Ovary (tissue), 7 donors: ENCODE measurements at regions not wholly inside any gene's neighbourhood (a gene's known extent, or its start where the extent isn't known, plus 50 kb on each side); places are given as distances from the start of the nearest gene placed in this dataset.

Experiments
- DNase-seq, 5 donors: peaks; one replicate each; pipeline ENCODE4 v3.0.0-alpha.2; 2019 to 2020
- H3K27ac ChIP-seq, 2 donors: fragments of 200-600 bp; one replicate each; pipeline versions ENCODE4 v1.5.1 to v1.8.0; 2019 to 2022
- H3K27me3 ChIP-seq: fragments of 200-600 bp; one replicate; pipeline ENCODE4 v1.8.0; 2022
- H3K36me3 ChIP-seq: fragments of 200-600 bp; sonication (generic); one replicate; pipeline ENCODE4 v1.5.1; 2019
- H3K4me1 ChIP-seq: one replicate; pipeline ENCODE4 v1.8.1; 2013; ENCODE audit warnings: mild to moderate bottlenecking, moderate library complexity; ENCODE audit not compliant: insufficient read depth
- H3K4me3 ChIP-seq: fragments of 200-600 bp; sonication (generic); one replicate; pipeline ENCODE4 v1.5.1; 2017
- H3K9me3 ChIP-seq, 2 donors: fragments of 200-600 bp in 1 of 2; sonication (generic) in 1 of 2; one replicate each; pipeline versions ENCODE4 v1.5.1 to v1.8.1; 2013 to 2019; ENCODE audit warnings: mild to moderate bottlenecking in 1 of 2, moderate library complexity in 1 of 2
- CTCF ChIP-seq, 3 donors: fragments of 450-650 bp in 2 of 3; fragments of 200-600 bp in 1 of 3; IDR thresholded peaks; one replicate each; pipeline versions ENCODE4 v1.5.1 to v1.8.0; 2016 to 2022; ENCODE audit warnings: antibody characterized with exemption in 3 of 3, mild to moderate bottlenecking in 1 of 3
- EP300 ChIP-seq: sonication (generic); formaldehyde crosslinking; IDR thresholded peaks from one replicate; pipeline ENCODE4 v1.6.1; 2017; ENCODE audit warnings: antibody characterized with exemption
- POLR2A ChIP-seq: fragments of 450-650 bp; IDR thresholded peaks from one replicate; pipeline ENCODE4 v1.6.1; 2017; ENCODE audit warnings: antibody characterized with exemption, mild to moderate bottlenecking, moderate library complexity
- WGBS, 3 donors: extraction: QIAGEN DNeasy Blood & Tissue Kit in 1 of 3; methylation state at CpG; one replicate each; pipeline versions ENCODE4 v1.1.5 to v1.1.7; 2013 to 2017; 5-methylcytosine and 5-hydroxymethylcytosine counted together
- intact Hi-C, 4 donors: fragments of 100-400 bp; cut with DNase I; formaldehyde crosslinking; loops; one replicate each; pipeline versions ENCODE4 v1.11.0 to v1.15.1; 2022 to 2023
- donor health status: DM: no; HTN: no; CAD: no; lungs with moderate emphysema.
- donor health status: DM: no; HTN: no; CAD: no.
- donor health status: Bipolar disorder and iron deficiency.
- donor health status: DM: no; HTN: no; CAD: no.
- donor health status: DM: yes; HTN: yes; CAD: no.

- no peak for TF ChIP-seq CTCF (IDR thresholded peaks at IDR 0.05)
- TF ChIP-seq EP300, result no peak
- TF ChIP-seq POLR2A, result no peak
- Histone ChIP-seq H3K9me3 (no peaks in the 10 kb centered on the region), H3K4me3 (no peak overlapping the region), H3K4me1 (no peaks in the 10 kb centered on the region), H3K36me3 (no peaks in the 10 kb centered on the region), H3K27ac (no peak overlapping the region), H3K27me3 (no peaks in the 10 kb centered on the region)
- no peak for DNase-seq
- intact Hi-C loops, result no loop called here
Observed at GRCh38 chr18:61064911-61065310, 268.3 kb upstream of the CDH20 start.

GRCh38 chr18:61076986-61077385 lies 256.2 kb upstream of the CDH20 start:
- intact Hi-C loops, result no loop called here
- DNase-seq, result no peak
- H3K4me3 ChIP-seq, result no peak overlapping the region

GRCh38 chr18:61079714-61080113 lies 253.5 kb upstream of the CDH20 start:
- DNase-seq, result no peak
- Histone ChIP-seq H3K9me3 (no peaks in the 10 kb centered on the region), H3K4me1 (no peaks in the 10 kb centered on the region), H3K4me3 (no peak overlapping the region), H3K36me3 (no peaks in the 10 kb centered on the region), H3K27me3 (no peaks in the 10 kb centered on the region), H3K27ac (no peak overlapping the region)
- WGBS, 3 donors, result 82 to 89% (median 85%) methylated on average over 3 of the region's 3 CpGs
- TF ChIP-seq POLR2A, result no peak
- no peak for TF ChIP-seq EP300
- no peak for TF ChIP-seq CTCF (IDR thresholded peaks at IDR 0.05)
- intact Hi-C loops, result no loop called here

More at GRCh38 chr18:61076986-61077385, 256.2 kb upstream of the CDH20 start:
- Histone ChIP-seq H3K27me3 (no peaks in the 10 kb centered on the region), H3K27ac (no peak overlapping the region), H3K9me3 (no peaks in the 10 kb centered on the region), H3K4me1 (no peaks in the 10 kb centered on the region), H3K36me3 (no peaks in the 10 kb centered on the region)
- TF ChIP-seq POLR2A, result no peak
- no peak for TF ChIP-seq EP300
- TF ChIP-seq CTCF (IDR thresholded peaks at IDR 0.05), result no peak
- 24 to 47% (median 31%) methylated on average over 2 of the region's 2 CpGs for WGBS, 3 donors

- Histone ChIP-seq H3K36me3 (no peaks in the 10 kb centered on the region), H3K27me3 (no peaks in the 10 kb centered on the region), H3K27ac (no peak overlapping the region), H3K4me1 (no peaks in the 10 kb centered on the region), H3K9me3 (no peaks in the 10 kb centered on the region), H3K4me3 (no peak overlapping the region)
- WGBS, 3 donors, result 58 to 71% (median 62%) methylated on average over 3 of the region's 3 CpGs
- no peak for DNase-seq
- intact Hi-C loops, result no loop called here
- TF ChIP-seq EP300 (no peak), CTCF (IDR thresholded peaks at IDR 0.05) (no peak), POLR2A (no peak)
Observed at GRCh38 chr18:61080954-61081528, 252.2 kb upstream of the CDH20 start.
